PC-3 (cell line): ENCODE measurements at regions not wholly inside any gene's neighbourhood (a gene's known extent, or its start where the extent isn't known, plus 50 kb on each side); places are given as distances from the start of the nearest gene placed in this dataset.

Experiments
- EZH2 ChIP-seq: fragments of 300-600 bp; sonication (generic); IDR thresholded peaks from one replicate; pipeline ENCODE4 v1.6.1; 2017; ENCODE audit warnings: antibody characterized with exemption, mild to moderate bottlenecking, low read length; ENCODE audit not compliant: unreplicated experiment
- EZH2phosphoT487 ChIP-seq: fragments of 300-600 bp; sonication (generic); IDR thresholded peaks from 2 replicates; pipeline ENCODE4 v1.6.1; 2018; ENCODE audit warnings: mild to moderate bottlenecking, antibody characterized with exemption, low read length, borderline replicate concordance
- TF ChIP-seq, protein P1 (sequence below): fragments of 300-600 bp; sonication (generic); conservative IDR thresholded peaks from 2 replicates; pipeline ENCODE4 v1.5.1; 2017; ENCODE audit warnings: antibody characterized with exemption, low read depth, mild to moderate bottlenecking, low read length

DNA sequence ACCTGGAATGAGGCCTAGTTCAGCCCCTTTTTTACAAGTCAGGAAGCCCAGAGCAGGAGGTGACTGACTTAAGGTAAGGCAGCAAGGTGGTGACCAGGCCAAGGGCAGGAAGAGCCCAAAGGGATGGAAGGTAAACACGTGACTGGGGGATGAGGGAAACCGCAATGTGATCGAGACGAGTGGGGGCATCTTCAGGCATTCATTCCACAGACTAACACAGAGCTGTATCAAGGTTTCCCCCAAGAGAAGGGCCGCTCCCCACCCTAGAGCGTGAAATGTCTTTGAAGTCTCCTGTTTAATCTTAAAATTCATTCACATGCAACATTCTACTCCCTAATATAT, 76.3 kb upstream of the PIM1 start:
- TF ChIP-seq, protein P1, sequence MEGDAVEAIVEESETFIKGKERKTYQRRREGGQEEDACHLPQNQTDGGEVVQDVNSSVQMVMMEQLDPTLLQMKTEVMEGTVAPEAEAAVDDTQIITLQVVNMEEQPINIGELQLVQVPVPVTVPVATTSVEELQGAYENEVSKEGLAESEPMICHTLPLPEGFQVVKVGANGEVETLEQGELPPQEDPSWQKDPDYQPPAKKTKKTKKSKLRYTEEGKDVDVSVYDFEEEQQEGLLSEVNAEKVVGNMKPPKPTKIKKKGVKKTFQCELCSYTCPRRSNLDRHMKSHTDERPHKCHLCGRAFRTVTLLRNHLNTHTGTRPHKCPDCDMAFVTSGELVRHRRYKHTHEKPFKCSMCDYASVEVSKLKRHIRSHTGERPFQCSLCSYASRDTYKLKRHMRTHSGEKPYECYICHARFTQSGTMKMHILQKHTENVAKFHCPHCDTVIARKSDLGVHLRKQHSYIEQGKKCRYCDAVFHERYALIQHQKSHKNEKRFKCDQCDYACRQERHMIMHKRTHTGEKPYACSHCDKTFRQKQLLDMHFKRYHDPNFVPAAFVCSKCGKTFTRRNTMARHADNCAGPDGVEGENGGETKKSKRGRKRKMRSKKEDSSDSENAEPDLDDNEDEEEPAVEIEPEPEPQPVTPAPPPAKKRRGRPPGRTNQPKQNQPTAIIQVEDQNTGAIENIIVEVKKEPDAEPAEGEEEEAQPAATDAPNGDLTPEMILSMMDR = no peak
- TF ChIP-seq EZH2 (no peak), EZH2phosphoT487 (no peak)
